GM20000 (cell line): ENCODE measurements at regions not wholly inside any gene's neighbourhood (a gene's known extent, or its start where the extent isn't known, plus 50 kb on each side); places are given as distances from the start of the nearest gene placed in this dataset.

Experiments
- DNase-seq: peaks from one replicate; pipeline ENCODE4 v3.0.0; 2012; ENCODE audit warnings: low spot score
- TF ChIP-seq, protein P1 (sequence below): IDR thresholded peaks from 2 replicates; pipeline ENCODE4 v1.5.1; 2012; ENCODE audit warnings: mild to moderate bottlenecking, control low read depth; ENCODE audit errors: extremely low read depth, missing control alignments

DNA sequence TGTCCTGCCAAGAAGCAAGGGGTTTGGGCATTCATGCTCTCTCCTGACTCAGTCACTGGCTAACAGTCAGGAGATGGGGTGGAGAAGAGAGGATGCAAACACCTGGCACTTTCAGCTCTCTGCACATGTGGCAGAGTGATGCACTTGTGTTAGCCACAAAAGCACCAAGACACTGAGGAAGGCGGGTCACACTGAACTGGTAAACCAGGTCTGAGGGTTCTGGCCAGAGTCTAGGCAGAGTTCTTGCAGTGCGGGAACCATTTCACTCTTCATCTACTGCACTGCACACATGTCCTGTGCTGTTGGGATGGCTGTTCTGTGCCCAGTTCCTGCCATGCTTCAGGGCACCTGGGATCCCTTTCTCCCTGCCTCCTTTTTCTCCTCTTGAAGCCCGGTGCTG is 157.1 kb upstream of the GDNF start:
- DNase-seq, result no peak
- TF ChIP-seq, protein P1, sequence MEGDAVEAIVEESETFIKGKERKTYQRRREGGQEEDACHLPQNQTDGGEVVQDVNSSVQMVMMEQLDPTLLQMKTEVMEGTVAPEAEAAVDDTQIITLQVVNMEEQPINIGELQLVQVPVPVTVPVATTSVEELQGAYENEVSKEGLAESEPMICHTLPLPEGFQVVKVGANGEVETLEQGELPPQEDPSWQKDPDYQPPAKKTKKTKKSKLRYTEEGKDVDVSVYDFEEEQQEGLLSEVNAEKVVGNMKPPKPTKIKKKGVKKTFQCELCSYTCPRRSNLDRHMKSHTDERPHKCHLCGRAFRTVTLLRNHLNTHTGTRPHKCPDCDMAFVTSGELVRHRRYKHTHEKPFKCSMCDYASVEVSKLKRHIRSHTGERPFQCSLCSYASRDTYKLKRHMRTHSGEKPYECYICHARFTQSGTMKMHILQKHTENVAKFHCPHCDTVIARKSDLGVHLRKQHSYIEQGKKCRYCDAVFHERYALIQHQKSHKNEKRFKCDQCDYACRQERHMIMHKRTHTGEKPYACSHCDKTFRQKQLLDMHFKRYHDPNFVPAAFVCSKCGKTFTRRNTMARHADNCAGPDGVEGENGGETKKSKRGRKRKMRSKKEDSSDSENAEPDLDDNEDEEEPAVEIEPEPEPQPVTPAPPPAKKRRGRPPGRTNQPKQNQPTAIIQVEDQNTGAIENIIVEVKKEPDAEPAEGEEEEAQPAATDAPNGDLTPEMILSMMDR, result no peak

DNA sequence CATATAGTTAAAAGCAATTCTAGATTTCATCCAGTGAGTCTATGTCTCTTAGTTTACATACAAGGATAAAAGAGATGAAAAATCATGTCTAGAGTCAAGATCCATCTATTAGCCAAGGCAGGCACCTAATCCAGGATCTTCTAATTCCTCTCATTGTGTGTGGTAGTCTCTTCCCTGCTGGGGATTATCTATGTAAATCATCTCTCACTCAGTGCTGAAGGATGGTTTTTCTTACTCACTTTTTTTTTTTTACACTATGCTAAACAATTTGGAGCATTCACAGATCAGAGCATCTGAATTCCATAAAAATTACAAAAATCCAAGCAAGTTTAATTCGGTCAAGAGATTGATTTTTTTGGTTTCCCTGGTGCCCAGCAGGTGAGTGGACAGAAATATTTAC is 154.9 kb upstream of the GDNF start:
- TF ChIP-seq, protein P1, result no peak
- no peak for DNase-seq

DNA sequence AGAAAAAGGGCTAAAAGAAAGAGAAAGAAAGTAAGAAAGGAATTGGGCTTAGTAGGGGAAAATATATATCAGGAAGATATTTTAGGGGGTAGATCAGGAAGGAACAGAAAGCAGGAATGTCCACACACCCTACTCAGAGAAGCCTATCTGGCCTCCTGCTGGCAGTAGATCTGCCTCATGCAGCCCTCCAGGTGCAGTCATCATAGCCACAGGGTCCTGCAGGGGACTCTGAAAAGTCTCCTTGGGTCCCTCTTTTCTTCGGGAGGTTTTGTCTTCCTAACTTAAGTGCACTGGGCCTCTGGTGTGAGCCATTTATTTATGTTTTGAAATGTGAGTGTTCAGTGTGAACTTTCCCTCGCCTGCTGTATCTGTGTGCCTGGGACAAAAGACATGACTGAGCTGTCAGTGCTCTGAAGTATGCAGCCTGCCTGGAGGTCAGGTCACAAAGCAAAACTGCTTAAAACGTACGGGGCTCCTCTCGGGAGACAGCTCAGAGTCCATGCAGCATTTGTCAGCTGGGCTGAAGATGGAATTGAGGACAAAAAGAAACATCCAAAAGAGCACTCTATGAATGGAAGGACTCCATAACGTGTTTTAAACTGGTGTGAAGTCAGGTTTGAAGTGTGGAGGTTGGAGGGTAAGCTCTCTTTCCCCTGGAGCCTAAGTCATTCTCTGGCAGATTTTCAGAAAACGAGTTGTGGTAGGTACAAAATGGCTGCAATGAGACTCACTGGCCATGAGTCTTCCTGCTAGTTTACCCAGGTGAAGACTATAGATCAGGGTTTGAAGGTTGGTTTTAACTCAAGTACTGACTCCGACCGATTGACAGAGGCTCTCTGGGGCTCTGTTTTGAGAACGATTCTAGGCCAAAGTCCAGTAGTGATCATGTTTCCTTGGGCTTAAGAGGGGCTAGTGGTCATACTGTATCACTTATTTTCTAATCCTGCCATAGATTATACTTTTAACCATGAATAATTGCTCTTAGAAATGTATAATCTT is 151.8 kb upstream of the GDNF start:
- TF ChIP-seq, protein P1, result no peak
- no peak for DNase-seq

DNA sequence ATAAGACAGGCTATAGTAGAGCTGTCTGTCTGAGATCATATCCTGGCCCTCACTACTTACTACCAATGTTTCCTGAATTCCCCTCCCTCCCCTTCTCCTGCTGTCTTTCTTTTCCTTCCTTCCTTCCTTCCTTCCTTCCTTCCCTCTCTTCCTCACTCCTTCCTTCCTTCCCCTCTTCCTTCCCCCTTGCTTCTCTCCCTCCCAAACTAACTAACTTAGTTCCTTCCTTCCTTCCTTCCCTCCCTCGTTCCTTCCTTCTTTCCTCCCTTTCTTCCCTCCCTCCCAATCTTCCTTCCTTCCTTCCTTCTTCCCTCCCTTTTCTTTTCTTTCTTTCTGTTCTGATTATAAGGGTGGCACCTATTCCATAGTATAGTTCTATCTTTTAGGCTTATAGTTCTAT is 150.0 kb upstream of the GDNF start:
- TF ChIP-seq, protein P1, result no peak
- DNase-seq, result no peak

GRCh38 chr5:37988454-37989046 is 148.7 kb upstream of the GDNF start:
- TF ChIP-seq, protein P1, result no peak
- no peak for DNase-seq

- TF ChIP-seq, protein P1, result no peak
- DNase-seq, result no peak
These were observed 144.5 kb upstream of the GDNF start for GRCh38 chr5:37984300-37984699.

DNA sequence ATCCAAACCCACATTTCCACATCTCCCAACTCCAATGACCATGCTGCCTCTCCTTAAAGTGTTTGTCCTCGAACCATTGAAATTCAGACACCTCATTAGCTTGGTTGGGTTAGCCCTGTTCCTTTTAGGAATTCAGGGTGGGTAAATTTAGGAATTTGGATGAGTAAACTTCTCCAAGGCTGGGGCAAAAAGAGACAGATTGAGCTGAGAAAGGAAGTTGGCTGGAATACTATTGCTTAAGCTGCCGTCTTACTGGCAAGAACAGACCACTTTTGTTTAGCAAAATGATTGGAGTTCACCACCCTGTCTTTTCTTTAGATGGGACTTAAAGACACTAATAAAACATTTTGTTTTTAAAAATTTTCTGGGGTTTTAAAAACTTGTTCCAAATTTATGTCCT is 143.6 kb upstream of the GDNF start:
- TF ChIP-seq, protein P1, result no peak
- DNase-seq, result no peak
